GM23248 (cell line): ENCODE measurements at regions not wholly inside any gene's neighbourhood (a gene's known extent, or its start where the extent isn't known, plus 50 kb on each side); places are given as distances from the start of the nearest gene placed in this dataset.

ENCODE experiments used
- EZH2 ChIP-seq: fragments of 200-600 bp; sonication (generic); IDR thresholded peaks from 2 replicates; pipeline ENCODE4 v1.6.1; 2018; ENCODE audit warnings: antibody characterized with exemption, mild to moderate bottlenecking; ENCODE audit not compliant: insufficient read depth, poor library complexity, severe bottlenecking
- EZH2phosphoT487 ChIP-seq: fragments of 200-600 bp; sonication (generic); IDR thresholded peaks from 2 replicates; pipeline ENCODE4 v1.6.1; 2018; ENCODE audit warnings: antibody characterized with exemption, moderate library complexity, mild to moderate bottlenecking, low read depth; ENCODE audit not compliant: insufficient read depth

GRCh38 chr9:36486329-36486932, 86.3 kb upstream of the MELK start:
- TF ChIP-seq EZH2 = no peak
- TF ChIP-seq EZH2phosphoT487 = no peak
